SK-N-SH (cell line): ENCODE measurements at regions not wholly inside any gene's neighbourhood (a gene's known extent, or its start where the extent isn't known, plus 50 kb on each side); places are given as distances from the start of the nearest gene placed in this dataset.
A peak's percentile ranks its signal among the peaks of the same experiment; 100 is the strongest.

Source experiments
- CTCF ChIA-PET: fragments of 300-600, 350-600 bp; formaldehyde crosslinking; extraction: SDS; loops from one replicate; lab custom pipeline; 2021; lab: Yijun Ruan, JAX
- POLR2A ChIA-PET: fragments of 350-600 bp; sonication (Branson Sonifier 250); formaldehyde crosslinking; extraction: SDS; loops from one replicate; lab custom pipeline; 2020; ENCODE audit warnings: antibody characterized with exemption, inconsistent platforms; lab: Yijun Ruan, JAX
- DNase-seq: peaks from one replicate; pipeline ENCODE4 v3.0.0; 2012
- H2AFZ ChIP-seq: fragments of 200-600 bp; sonication (generic); 2 replicates; pipeline ENCODE4 v1.8.1; 2016; ENCODE audit warnings: antibody characterized with exemption, mild to moderate bottlenecking, low read depth
- H3F3A ChIP-seq: fragments of 200-600 bp; sonication (generic); replicated peaks from 2 replicates; pipeline ENCODE3; 2016; ENCODE audit warnings: antibody characterized with exemption, mild to moderate bottlenecking; ENCODE audit not compliant: insufficient read depth
- H3K27ac ChIP-seq, 2 experiments: fragments of 200-500 bp in 1 of 2; fragments of 200-600 bp in 1 of 2; sonication (Bioruptor generic) in 1 of 2; sonication (generic), shearing (Covaris generic) in 1 of 2; 2 replicates each; pipeline versions ENCODE4 v1.5.1 to v1.6.1; 2014 to 2016; ENCODE audit warnings: low read depth in 2 of 2, inconsistent platforms in 1 of 2, low read length in 1 of 2, mild to moderate bottlenecking in 1 of 2, mixed read lengths in 1 of 2
- H3K27me3 ChIP-seq: fragments of 200-600 bp; sonication (generic), shearing (Covaris generic); 2 replicates; pipeline ENCODE4 v1.6.1; 2016; ENCODE audit warnings: mixed run types; ENCODE audit not compliant: insufficient read depth
- H3K36me3 ChIP-seq, 2 experiments: fragments of 200-500 bp in 1 of 2; fragments of 200-600 bp in 1 of 2; sonication (Bioruptor generic) in 1 of 2; sonication (generic) in 1 of 2; replicated peaks in 1 of 2; 2 replicates each; pipeline versions ENCODE3 to v1.5.1; 2014 to 2016; ENCODE audit warnings: low read length in 1 of 2, mild to moderate bottlenecking in 1 of 2; ENCODE audit not compliant: insufficient read depth in 2 of 2, control insufficient read depth in 1 of 2
- H3K4me1 ChIP-seq, 2 experiments: fragments of 200-500 bp in 1 of 2; fragments of 200-600 bp in 1 of 2; sonication (Bioruptor generic) in 1 of 2; sonication (generic), shearing (Covaris generic) in 1 of 2; 2 replicates each; pipeline versions ENCODE4 v1.5.1 to v1.6.1; 2014 to 2016; ENCODE audit warnings: low read depth in 1 of 2, low read length in 1 of 2, mixed run types in 1 of 2; ENCODE audit not compliant: insufficient read depth in 2 of 2, control insufficient read depth in 1 of 2
- H3K4me2 ChIP-seq: fragments of 200-600 bp; sonication (generic), shearing (Covaris generic); 2 replicates; pipeline ENCODE4 v1.6.1; 2017; ENCODE audit warnings: mixed run types
- H3K4me3 ChIP-seq, 2 experiments: fragments of 200-500 bp in 1 of 2; fragments of 200-600 bp in 1 of 2; sonication (Bioruptor generic) in 1 of 2; sonication (generic), shearing (Covaris generic) in 1 of 2; 2 replicates each; pipeline versions ENCODE4 v1.5.1 to v1.8.1; 2014 to 2016; ENCODE audit warnings: low read depth in 2 of 2, inconsistent platforms in 1 of 2, low read length in 1 of 2, mild to moderate bottlenecking in 1 of 2, mixed read lengths in 1 of 2, moderate library complexity in 1 of 2
- H3K79me2 ChIP-seq: fragments of 200-600 bp; sonication (generic); 2 replicates; pipeline ENCODE4 v1.8.1; 2017; ENCODE audit warnings: mild to moderate bottlenecking; ENCODE audit not compliant: insufficient read depth
- H3K9ac ChIP-seq: fragments of 200-600 bp; sonication (generic); 2 replicates; pipeline ENCODE4 v1.6.1; 2017; ENCODE audit warnings: mixed run types
- H3K9me2 ChIP-seq: fragments of 200-600 bp; sonication (generic); 2 replicates; pipeline ENCODE4 v1.6.1; 2017; ENCODE audit warnings: mixed run types
- H3K9me3 ChIP-seq: fragments of 200-600 bp; sonication (generic); 2 replicates; pipeline ENCODE4 v1.6.1; 2017; ENCODE audit warnings: mixed run types, mild to moderate bottlenecking, moderate library complexity
- H4K20me1 ChIP-seq: fragments of 200-600 bp; sonication (generic); 2 replicates; pipeline ENCODE4 v1.6.1; 2017; ENCODE audit warnings: mild to moderate bottlenecking, mixed run types; ENCODE audit not compliant: insufficient read depth
- ELF1 ChIP-seq: IDR thresholded peaks from 2 replicates; pipeline ENCODE4 v1.4.0; 2012
- FOSL2 ChIP-seq: IDR thresholded peaks from 2 replicates; pipeline ENCODE4 v1.4.0; 2012; ENCODE audit warnings: low read depth, mild to moderate bottlenecking, moderate library complexity, borderline replicate concordance
- GABPA ChIP-seq: IDR thresholded peaks from 2 replicates; pipeline ENCODE4 v1.4.0; 2012; ENCODE audit warnings: low read depth, mild to moderate bottlenecking
- JUND ChIP-seq: IDR thresholded peaks from 2 replicates; pipeline ENCODE4 v1.4.0; 2012
- MXI1 ChIP-seq: IDR thresholded peaks from 2 replicates; pipeline ENCODE4 v1.6.1; 2012; ENCODE audit warnings: mild to moderate bottlenecking, low read depth, low read length, improper control_type of control experiment
- PBX3 ChIP-seq: IDR thresholded peaks from 2 replicates; pipeline ENCODE4; 2012
- RAD21 ChIP-seq: IDR thresholded peaks from 2 replicates; pipeline ENCODE4 v1.6.1; 2012; ENCODE audit warnings: mild to moderate bottlenecking, low read length
- RXRA ChIP-seq: IDR thresholded peaks from 2 replicates; pipeline ENCODE4 v1.4.0; 2012; ENCODE audit warnings: low read depth, mild to moderate bottlenecking, borderline replicate concordance
- TAF1 ChIP-seq: IDR thresholded peaks from 2 replicates; pipeline ENCODE4 v1.6.1; 2012; ENCODE audit warnings: low read depth, mild to moderate bottlenecking, low read length, moderate library complexity, borderline replicate concordance
- USF1 ChIP-seq: IDR thresholded peaks from 2 replicates; pipeline ENCODE4 v1.4.0; 2012; ENCODE audit warnings: low read depth, borderline replicate concordance
- YY1 ChIP-seq: IDR thresholded peaks from 2 replicates; pipeline ENCODE4 v1.4.0; 2012; ENCODE audit warnings: low read depth, mild to moderate bottlenecking
- WGBS: methylation state at CpG from one replicate; pipeline ENCODE4 v1.1.6; 2017; ENCODE audit warnings: low lambda C conversion rate; 5-methylcytosine and 5-hydroxymethylcytosine counted together

- Histone ChIP-seq H3K9ac (no peak overlapping the region; the same call in 1 of the 2 replicates), H4K20me1 (no peaks in the 10 kb centered on the region), H3K27me3 (no peaks in the 10 kb centered on the region), H3K4me2 (peak overlapping the region; percentile 45), H2AFZ (peak overlapping the region; percentile 66; the same call in 1 of the 2 replicates), H3K36me3 (no peaks in the 10 kb centered on the region), H3K9me3 (no peaks in the 10 kb centered on the region), H3K4me1 (no peaks in the 10 kb centered on the region; a peak in 1 of 4 replicates), H3K79me2 (no peaks in the 10 kb centered on the region), H3K27ac (peak overlapping the region in 1 of 2 experiments; percentile 22; a peak in 3 of 4 replicates), H3K4me3 (no peak overlapping the region; a peak in 1 of 4 replicates), H3K9me2 (no peaks in the 10 kb centered on the region), H3F3A (peaks cover 4% of the 10 kb centered on the region)
- POLR2A ChIA-PET = no interaction called here
- WGBS = 36% methylated on average over 6 of the region's 6 CpGs
- no peak for DNase-seq
- CTCF ChIA-PET = no interaction called here
- no peak for TF ChIP-seq TAF1
- peak; percentile 28; the same call in 1 of the 2 replicates for TF ChIP-seq FOSL2
- no peak for TF ChIP-seq YY1
- no peak for TF ChIP-seq JUND
- TF ChIP-seq PBX3 = no peak
- no peak for TF ChIP-seq RAD21
These were observed 62.1 kb upstream of the AMOTL1 start for GRCh38 chr11:94705891-94706615.

GRCh38 chr11:94708176-94708575, 60.0 kb upstream of the AMOTL1 start:
- Histone ChIP-seq H4K20me1 (no peaks in the 10 kb centered on the region), H3K9me2 (no peaks in the 10 kb centered on the region), H3K36me3 (no peaks in the 10 kb centered on the region), H3K4me3 (no peak overlapping the region), H3K27me3 (no peaks in the 10 kb centered on the region), H3K9ac (no peak overlapping the region), H3K4me2 (no peak overlapping the region), H3K27ac (no peak overlapping the region), H2AFZ (no peak overlapping the region), H3K4me1 (no peaks in the 10 kb centered on the region; a peak in 1 of 4 replicates), H3K9me3 (no peaks in the 10 kb centered on the region), H3K79me2 (no peaks in the 10 kb centered on the region), H3F3A (peaks cover 4% of the 10 kb centered on the region)
- ChIA-PET POLR2A (no interaction called here), CTCF (no interaction called here)
- WGBS = 82% methylated on average over 4 of the region's 4 CpGs
- no peak for DNase-seq
- no peak for TF ChIP-seq RXRA
- TF ChIP-seq MXI1 = no peak
- no peak for TF ChIP-seq ELF1
- no peak for TF ChIP-seq USF1
- TF ChIP-seq JUND = no peak
- TF ChIP-seq GABPA = no peak
